GM12865 (cell line): ENCODE measurements at regions not wholly inside any gene's neighbourhood (a gene's known extent, or its start where the extent isn't known, plus 50 kb on each side); places are given as distances from the start of the nearest gene placed in this dataset.
"Not testable (repeated sequence)": the region's sequence is repeated elsewhere in the genome, so short reads cannot be mapped to it uniquely, and the experiment has no call there.

Experiments used
- DNase-seq: peaks from one replicate; pipeline ENCODE4 v3.0.0; 2010; ENCODE audit warnings: low read depth
- H3K4me3 ChIP-seq: 2 replicates; pipeline ENCODE4 v1.5.1; 2011; ENCODE audit warnings: mild to moderate bottlenecking, low read depth, low read length, control low read depth
- CTCF ChIP-seq: IDR thresholded peaks from 2 replicates; pipeline ENCODE4 v1.5.1; 2011; ENCODE audit warnings: low read length, control low read depth, low read depth, inconsistent platforms; ENCODE audit not compliant: insufficient read depth; ENCODE audit errors: missing control alignments

- H3K4me3 ChIP-seq: no peak overlapping the region
- no peak for DNase-seq
- no peak for TF ChIP-seq CTCF
Measured at GRCh38 chr1:10874351-10874750, 77.9 kb upstream of the CASZ1 start.

GRCh38 chr1:10877894-10878293, 81.4 kb upstream of the CASZ1 start:
- TF ChIP-seq CTCF: no peak
- no peak for DNase-seq

GRCh38 chr1:10878469-10878868, 82.0 kb upstream of the CASZ1 start:
- DNase-seq: no peak

More at GRCh38 chr1:10877894-10878293, 81.4 kb upstream of the CASZ1 start:
- no peak overlapping the region for H3K4me3 ChIP-seq

GRCh38 chr1:10880063-10880462, 83.6 kb upstream of the CASZ1 start:
- DNase-seq: no peak
- TF ChIP-seq CTCF: no peak

More at GRCh38 chr1:10878469-10878868, 82.0 kb upstream of the CASZ1 start:
- TF ChIP-seq CTCF: no peak
- H3K4me3 ChIP-seq: no peak overlapping the region

GRCh38 chr1:10881046-10881445, 84.6 kb upstream of the CASZ1 start:
- DNase-seq: no peak
- H3K4me3 ChIP-seq: no peak overlapping the region
- TF ChIP-seq CTCF: no peak

More at GRCh38 chr1:10880063-10880462, 83.6 kb upstream of the CASZ1 start:
- no peak overlapping the region for H3K4me3 ChIP-seq

GRCh38 chr1:10882069-10882468, 85.6 kb upstream of the CASZ1 start:
- H3K4me3 ChIP-seq: no peak overlapping the region
- DNase-seq: no peak
- TF ChIP-seq CTCF: no peak

- H3K4me3 ChIP-seq, DNase-seq: not testable (repeated sequence)
Measured at GRCh38 chr1:10887032-10887431, 90.6 kb upstream of the CASZ1 start.

- no peak for TF ChIP-seq CTCF
- DNase-seq: no peak
- H3K4me3 ChIP-seq: no peak overlapping the region
Measured at GRCh38 chr1:10888291-10888690, 91.8 kb upstream of the CASZ1 start.
